HL-60 (cell line): ENCODE measurements at regions not wholly inside any gene's neighbourhood (a gene's known extent, or its start where the extent isn't known, plus 50 kb on each side); places are given as distances from the start of the nearest gene placed in this dataset.

ENCODE experiments used
- DNase-seq, 2 experiments: peaks; one replicate each; pipeline ENCODE4 v3.0.0-alpha.2; 2010 to 2020; ENCODE audit warnings: low read depth in 1 of 2, low spot score in 1 of 2
- H3K27ac ChIP-seq: fragments of 250-450 bp; sonication (Bioruptor Pico); replicated peaks from 2 replicates; pipeline ENCODE4 v1.5.1; 2020; ENCODE audit warnings: mild to moderate bottlenecking, moderate library complexity
- H3K27me3 ChIP-seq: fragments of 250-450 bp; sonication (Bioruptor Pico); 2 replicates; pipeline ENCODE4 v1.5.1; 2021; ENCODE audit warnings: mild to moderate bottlenecking, moderate library complexity; ENCODE audit not compliant: insufficient read depth, poor library complexity, severe bottlenecking
- H3K4me3 ChIP-seq: replicated peaks from 2 replicates; pipeline ENCODE4 v1.5.1; 2011; ENCODE audit warnings: mild to moderate bottlenecking, control low read depth, low read length; ENCODE audit not compliant: insufficient read depth
- CTCF ChIP-seq: IDR thresholded peaks from one replicate; pipeline ENCODE4 v1.5.1; 2011; ENCODE audit warnings: low read length, control low read depth, inconsistent platforms; ENCODE audit not compliant: insufficient read depth
- GABPA ChIP-seq: IDR thresholded peaks from 2 replicates; pipeline ENCODE4 v1.6.1; 2012; ENCODE audit warnings: low read depth
- POLR2AphosphoS5 ChIP-seq: IDR thresholded peaks from 2 replicates; pipeline ENCODE4 v1.6.1; 2012; ENCODE audit warnings: low read depth
- REST ChIP-seq: IDR thresholded peaks from 2 replicates; pipeline ENCODE4 v1.6.1; 2012; ENCODE audit warnings: low read depth; ENCODE audit not compliant: insufficient replicate concordance
- SPI1 ChIP-seq: IDR thresholded peaks from 2 replicates; pipeline ENCODE4 v1.6.1; 2012; ENCODE audit warnings: low read depth, mild to moderate bottlenecking, borderline replicate concordance

- no peak overlapping the region for H3K27ac ChIP-seq
- TF ChIP-seq REST (no peak), POLR2AphosphoS5 (no peak), SPI1 (no peak), GABPA (no peak), CTCF (no peak)
- H3K4me3 ChIP-seq: no peak overlapping the region
- no peaks in the 10 kb centered on the region for H3K27me3 ChIP-seq
- DNase-seq: no peak
Measured at GRCh38 chr3:158994386-158994785, 192.5 kb downstream of the MFSD1 start.

- no peaks in the 10 kb centered on the region for H3K27me3 ChIP-seq
- no peak overlapping the region for H3K4me3 ChIP-seq
- no peak overlapping the region for H3K27ac ChIP-seq
- TF ChIP-seq CTCF: no peak
- no peak for DNase-seq
Measured at GRCh38 chr3:159001711-159002110, 199.9 kb downstream of the MFSD1 start.

GRCh38 chr3:159005137-159005536 lies 203.3 kb downstream of the MFSD1 start:
- no peaks in the 10 kb centered on the region for H3K27me3 ChIP-seq
- no peak overlapping the region for H3K27ac ChIP-seq
- no peak overlapping the region for H3K4me3 ChIP-seq
- TF ChIP-seq CTCF (no peak), POLR2AphosphoS5 (no peak), SPI1 (no peak), GABPA (no peak), REST (no peak)
- no peak for DNase-seq

GRCh38 chr3:159007331-159007730 lies 205.5 kb downstream of the MFSD1 start:
- no peaks in the 10 kb centered on the region for H3K27me3 ChIP-seq
- no peak overlapping the region for H3K27ac ChIP-seq
- DNase-seq: no peak
- TF ChIP-seq POLR2AphosphoS5: no peak
- TF ChIP-seq CTCF: no peak
- no peak for TF ChIP-seq GABPA
- TF ChIP-seq SPI1: no peak
- TF ChIP-seq REST: no peak
- H3K4me3 ChIP-seq: no peak overlapping the region
